IPS-NIHi11 (cell line): ENCODE measurements at regions not wholly inside any gene's neighbourhood (a gene's known extent, or its start where the extent isn't known, plus 50 kb on each side); places are given as distances from the start of the nearest gene placed in this dataset.
"Not testable (repeated sequence)": the region's sequence is repeated elsewhere in the genome, so short reads cannot be mapped to it uniquely, and the experiment has no call there.

Experiments used
- DNase-seq: peaks from one replicate; pipeline ENCODE4 v3.0.0; 2012; ENCODE audit warnings: mixed read lengths, low spot score

- DNase-seq: peak; percentile 62
Measured at GRCh38 chr15:81939604-81940440, 106.0 kb downstream of the MEX3B start.

DNA sequence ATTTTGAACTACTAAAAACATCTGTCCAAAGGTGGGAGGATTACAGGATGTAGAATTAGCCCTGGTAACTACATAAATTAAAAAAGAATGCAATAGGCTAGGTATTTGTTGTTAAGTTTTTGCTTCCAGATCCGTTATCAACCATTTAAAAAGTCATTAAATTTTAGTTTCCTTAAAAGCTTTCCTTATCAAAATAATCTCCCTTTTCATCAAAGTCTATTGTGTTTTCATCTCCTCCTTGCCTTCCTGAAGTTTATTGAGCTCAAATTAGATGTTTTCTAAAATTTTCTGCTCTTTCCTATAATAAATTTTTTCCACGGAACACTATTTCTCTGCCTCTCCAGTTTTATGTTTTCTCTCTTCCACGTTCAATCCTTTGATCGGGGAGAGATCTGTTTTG lies 108.6 kb downstream of the MEX3B start:
- no peak for DNase-seq

DNA sequence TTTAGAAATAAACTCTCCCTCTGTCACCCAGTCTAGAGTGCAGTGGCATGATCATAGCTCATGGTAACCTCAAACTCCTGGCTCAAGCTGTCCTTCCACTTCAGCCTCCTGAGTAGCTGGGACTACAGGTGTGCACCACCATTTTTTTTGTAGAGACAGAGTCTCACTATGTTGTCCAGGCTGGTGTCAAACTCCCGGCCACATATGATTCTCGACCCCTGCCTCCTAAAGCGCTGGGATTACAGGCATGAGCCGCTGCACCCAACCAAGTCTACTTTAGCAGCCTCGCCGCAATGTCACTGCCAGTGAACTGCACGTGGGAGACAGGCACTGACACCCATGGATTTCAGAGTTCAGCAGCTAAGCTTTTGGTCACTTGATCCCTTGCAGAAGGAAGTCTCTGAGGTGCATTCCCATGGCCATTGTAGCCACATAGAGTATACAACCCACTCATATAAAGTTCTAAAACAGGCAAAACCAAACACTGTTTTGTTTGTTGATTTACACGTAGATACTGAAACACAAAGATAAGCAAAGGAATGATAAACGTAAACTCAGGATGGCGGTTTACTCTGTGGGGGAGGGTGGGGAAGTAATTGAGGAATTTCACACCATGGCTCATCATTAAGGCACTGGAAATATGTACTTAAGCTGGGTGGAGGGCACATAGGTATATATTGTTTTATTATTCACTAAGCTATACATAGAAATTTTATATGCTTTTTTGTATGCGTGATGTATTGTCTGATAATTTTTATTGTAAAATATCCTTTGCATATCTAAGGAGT lies 115.0 kb downstream of the MEX3B start:
- no peak for DNase-seq

GRCh38 chr15:81929557-81929956 lies 116.3 kb downstream of the MEX3B start:
- DNase-seq: no peak

GRCh38 chr15:81926981-81927380 lies 118.8 kb downstream of the MEX3B start:
- no peak for DNase-seq

DNA sequence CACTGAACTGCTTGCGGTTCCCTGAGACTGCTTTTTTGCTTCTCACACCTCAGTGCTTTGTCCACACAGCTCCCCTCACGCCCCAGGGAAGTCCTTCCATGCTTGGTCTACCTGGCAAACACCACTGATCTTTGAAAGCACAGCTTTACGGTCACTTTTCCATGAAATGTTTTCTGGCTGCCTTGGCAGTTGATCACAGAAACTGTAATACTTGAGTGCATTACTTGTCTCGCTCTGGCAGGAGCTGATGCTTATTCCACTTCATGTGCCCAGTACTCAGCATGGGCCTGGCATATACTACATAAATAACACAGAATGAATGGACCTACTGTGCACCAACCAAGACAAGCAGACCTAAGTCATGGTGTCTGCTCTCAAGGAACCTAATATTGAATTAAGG lies 121.1 kb downstream of the MEX3B start:
- no peak for DNase-seq

- DNase-seq: no peak
Measured at GRCh38 chr15:81923561-81924350, 122.1 kb downstream of the MEX3B start.

GRCh38 chr15:81922143-81922542 lies 123.7 kb downstream of the MEX3B start:
- no peak for DNase-seq

GRCh38 chr15:81921163-81921562 lies 124.7 kb downstream of the MEX3B start:
- no peak for DNase-seq

- not testable (repeated sequence) for DNase-seq
Measured at GRCh38 chr15:81918767-81919166, 127.1 kb downstream of the MEX3B start.

GRCh38 chr15:81916451-81916850 lies 129.4 kb downstream of the MEX3B start:
- DNase-seq: no peak

- DNase-seq: no peak
Measured at GRCh38 chr15:81915990-81916389, 129.8 kb downstream of the MEX3B start.

GRCh38 chr15:81914734-81915256 lies 131.0 kb downstream of the MEX3B start:
- DNase-seq: no peak

- DNase-seq: no peak
Measured at GRCh38 chr15:81914333-81914732, 131.5 kb downstream of the MEX3B start.

DNA sequence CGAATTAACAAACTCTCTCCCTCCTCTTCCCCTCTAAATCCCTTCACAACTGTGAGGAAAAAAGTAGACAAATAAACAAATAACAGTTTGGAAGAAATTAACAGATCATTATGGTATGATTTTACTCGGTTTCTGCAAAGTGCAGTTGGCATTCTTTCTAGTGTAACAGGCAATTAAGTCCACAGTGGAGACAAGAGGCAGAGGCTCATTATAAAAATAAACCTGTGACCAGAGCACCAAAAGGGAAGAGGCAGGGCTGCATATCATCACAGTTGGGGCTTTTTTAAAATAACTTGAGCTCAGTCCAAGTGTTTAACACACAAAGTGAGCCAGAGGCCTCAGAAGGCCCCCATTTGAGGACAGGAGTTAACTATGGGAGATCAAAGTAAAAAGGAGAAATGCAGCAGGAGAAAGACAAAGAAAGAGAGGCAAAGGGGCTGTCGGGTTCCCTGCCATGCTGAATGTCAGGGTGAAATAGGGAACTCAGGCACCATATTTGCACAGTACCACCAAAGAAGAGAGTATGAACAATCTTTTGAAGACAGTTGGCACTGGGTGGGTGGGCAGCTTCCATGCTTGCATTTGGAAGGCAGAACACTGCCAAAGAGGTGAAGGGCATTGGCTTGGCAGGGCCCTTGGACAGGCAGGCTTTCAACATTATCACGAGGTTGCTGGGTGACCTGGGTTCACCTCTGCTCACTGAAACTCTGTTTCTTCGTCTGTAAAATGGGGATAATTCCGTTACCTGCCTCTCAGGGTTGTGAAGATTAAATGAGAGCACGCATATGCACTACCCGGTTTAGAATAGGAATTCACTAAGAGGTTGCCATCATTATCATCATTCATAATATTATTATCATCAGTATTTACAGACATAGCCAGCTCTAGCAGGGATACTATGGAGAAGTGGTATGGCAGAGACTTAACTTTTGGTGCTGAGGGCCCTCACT lies 134.5 kb downstream of the MEX3B start:
- no peak for DNase-seq

GRCh38 chr15:81910355-81911021 lies 135.3 kb downstream of the MEX3B start:
- DNase-seq: no peak

- no peak for DNase-seq
Measured at GRCh38 chr15:81909011-81909358, 136.8 kb downstream of the MEX3B start.

DNA sequence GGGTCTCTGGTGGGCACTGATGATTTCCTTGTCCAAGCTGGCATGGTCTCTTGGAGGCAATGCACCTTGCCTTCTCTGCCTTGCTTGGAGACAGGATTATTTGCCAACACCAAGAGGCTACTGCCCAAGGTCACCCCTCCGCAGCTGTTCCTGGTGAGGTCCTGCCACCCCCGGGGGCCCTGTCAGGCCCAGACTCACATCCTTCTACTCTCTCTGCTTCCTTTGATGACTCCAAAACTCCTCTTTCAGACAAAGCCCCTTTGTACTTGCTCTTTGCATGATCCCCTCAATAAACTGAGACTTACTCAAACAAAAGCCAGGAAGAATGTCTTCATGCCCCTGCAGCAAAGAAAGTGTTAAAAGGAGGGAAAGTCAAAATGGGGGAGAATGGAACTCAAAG lies 137.7 kb downstream of the MEX3B start:
- DNase-seq: no peak

DNA sequence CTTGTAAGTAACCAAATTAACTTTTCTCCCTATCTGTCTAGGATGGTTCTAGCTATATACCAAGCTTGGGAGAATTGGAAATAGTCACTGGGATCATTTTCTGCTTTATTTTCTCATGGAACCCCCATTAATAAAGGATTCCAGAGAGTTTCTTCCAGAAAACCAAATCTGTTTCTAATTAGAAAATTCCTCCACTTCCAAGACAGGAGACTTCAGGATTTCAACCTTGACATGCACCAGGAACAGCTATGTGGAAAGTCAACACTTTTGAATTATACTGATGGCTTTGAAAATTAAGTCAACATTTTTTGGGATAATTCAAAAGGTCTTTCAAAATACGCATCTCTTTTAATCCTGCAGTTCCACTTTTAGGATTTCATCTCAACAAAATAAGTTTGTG lies 138.3 kb downstream of the MEX3B start:
- DNase-seq: no peak

DNA sequence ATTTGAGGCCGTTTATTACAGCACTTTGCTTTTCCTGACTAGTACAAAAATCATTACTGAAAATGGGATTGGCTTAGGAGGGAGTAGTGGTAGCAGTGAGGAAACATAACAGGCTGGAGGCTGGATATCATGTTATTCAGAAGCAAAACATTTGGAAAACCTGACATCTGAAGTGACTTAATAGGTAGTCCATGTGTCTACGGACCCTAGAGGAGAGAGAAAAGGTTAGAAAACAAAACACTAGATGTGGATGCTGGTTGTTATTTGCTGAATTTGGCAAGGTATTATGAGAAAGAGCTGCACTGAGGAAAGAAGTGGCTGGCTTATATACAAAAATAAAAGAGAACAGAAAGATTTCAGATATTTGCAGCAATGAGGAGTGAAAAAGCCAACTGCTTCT lies 139.9 kb downstream of the MEX3B start:
- DNase-seq: no peak

DNA sequence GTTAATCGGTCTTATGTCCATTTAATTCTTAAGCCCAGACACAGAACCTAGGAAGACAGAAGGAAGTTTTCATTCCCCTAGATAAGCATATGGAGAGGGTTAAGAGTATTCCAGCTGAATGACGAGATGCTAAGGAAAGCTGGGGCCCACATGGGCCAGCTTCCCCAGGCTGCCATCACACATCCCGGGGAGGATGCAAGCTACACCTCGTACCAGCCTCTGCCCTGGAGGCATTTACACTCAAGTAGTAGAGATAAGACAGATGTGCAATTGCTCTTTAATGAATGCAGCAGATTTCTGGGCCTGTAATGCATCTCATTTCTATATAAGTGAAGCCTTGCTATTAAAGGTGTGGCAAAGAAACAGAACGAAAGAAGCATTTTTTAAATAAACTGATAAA lies 144.5 kb downstream of the MEX3B start:
- DNase-seq: no peak
